HT-29 (cell line): ENCODE measurements at regions not wholly inside any gene's neighbourhood (a gene's known extent, or its start where the extent isn't known, plus 50 kb on each side); places are given as distances from the start of the nearest gene placed in this dataset.
"Not testable (repeated sequence)": the region's sequence is repeated elsewhere in the genome, so short reads cannot be mapped to it uniquely, and the experiment has no call there.

Experiments
- DNase-seq: peaks from one replicate; pipeline ENCODE4 v3.0.0-alpha.2; 2015; ENCODE audit warnings: low spot score

DNA sequence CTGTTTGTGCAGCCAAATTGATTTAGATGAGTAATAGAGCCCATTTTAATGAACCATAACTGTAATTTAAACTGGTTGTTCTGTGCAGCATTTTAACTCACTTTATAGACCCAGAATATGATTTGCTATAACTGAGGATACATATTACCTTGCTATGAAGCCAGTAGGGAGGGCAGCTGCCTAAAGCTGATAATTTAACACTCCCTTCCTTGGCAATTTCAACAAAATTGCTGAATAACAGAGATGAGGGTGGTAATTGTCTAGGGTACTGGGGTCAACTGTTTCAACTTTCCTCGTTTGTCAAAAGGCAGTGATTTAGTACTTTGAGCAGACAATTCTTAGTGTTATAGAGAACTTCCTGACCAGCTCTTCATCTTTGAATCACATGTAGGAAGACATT is 304.9 kb upstream of the POU1F1 start:
- no peak for DNase-seq

DNA sequence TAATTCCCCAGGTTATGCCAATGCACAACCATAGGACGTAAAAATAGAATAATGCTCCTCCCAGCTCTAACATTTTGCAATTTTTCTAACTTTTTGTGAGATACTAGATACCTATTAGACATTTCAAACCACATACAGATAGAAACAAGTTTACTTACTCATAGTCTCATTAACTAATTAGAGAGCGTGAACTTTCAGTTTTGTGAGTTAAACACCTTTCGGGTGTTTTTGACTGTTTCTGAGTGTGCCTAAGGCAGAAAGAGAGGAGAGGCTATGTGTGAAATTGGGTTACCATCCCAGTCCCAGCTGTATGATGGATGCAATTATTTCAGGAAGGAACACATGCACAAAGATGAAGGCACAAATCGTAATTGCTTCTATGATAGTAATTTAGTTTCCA is 300.4 kb upstream of the POU1F1 start:
- no peak for DNase-seq

DNA sequence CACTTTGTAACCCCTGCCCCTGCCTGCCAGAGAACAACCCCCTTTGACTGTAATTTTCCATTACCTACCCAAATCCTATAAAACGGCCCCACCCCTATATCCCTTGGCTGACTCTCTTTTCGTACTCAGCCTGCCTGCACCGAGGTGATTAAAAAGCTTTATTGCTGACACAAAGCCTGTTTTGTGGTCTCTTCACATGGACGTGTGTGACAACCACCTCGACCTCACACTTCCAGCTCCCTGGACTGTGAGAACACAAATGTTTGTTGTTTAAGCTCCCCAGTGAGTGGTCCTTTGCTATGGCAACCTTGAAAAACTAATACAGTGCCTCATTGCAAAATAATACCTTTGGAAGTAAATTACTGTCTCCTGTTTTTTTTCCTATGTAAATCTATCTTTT is 299.2 kb upstream of the POU1F1 start:
- no peak for DNase-seq

DNA sequence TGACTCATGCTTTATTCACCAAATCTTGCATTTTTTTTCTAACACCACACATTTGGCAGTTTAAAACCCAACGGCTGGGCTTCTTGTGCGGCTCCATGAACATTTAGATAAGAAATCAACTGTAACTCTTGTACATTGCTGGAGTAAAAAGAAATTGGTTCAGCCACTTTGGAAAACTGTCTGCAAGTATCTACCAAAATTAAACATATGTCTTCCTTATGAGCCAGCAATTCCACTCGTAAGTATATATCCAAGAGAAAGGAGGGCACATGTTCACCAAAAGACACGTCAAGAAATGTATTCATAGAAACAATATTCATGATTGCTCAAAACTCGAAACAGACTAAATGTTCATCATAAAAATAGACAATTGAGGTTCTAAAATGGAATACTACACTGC is 291.9 kb upstream of the POU1F1 start:
- no peak for DNase-seq

DNA sequence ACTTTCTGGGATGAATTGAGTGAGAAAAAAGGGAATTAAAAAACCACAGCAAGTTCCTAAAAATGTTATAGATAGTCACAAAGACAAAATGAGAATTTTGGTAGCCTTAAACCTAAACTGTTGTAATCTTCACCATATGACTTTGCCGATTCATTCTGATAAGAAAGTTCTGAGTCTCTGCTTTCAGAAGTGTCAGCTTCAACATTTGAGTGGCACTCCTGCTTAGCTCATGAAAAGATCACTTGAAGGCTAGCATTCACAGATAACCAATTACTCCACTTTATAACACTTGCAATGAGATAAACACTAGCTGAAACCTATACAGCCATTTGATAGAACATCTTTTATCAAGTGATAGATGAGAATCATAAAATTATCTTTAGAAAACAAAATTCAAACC is 288.1 kb upstream of the POU1F1 start:
- no peak for DNase-seq

DNA sequence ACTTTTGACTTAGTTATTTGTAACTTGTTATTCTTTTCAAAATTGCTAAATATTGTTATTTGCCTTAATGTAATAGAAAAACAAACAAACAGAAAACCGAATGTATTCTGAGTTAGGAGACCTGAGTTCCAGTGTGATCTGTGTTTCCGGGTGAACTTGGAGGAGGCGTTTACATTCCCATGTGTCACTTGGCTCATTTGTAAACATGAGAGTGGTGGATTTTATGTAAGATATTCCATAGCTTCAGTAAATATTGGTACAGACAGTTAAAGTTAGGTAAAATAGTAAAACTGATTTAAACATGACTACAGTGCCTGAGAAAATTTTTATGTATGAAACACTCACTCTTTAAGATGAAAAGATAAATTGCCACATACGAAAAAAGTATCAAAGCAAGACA is 287.3 kb upstream of the POU1F1 start:
- no peak for DNase-seq

DNA sequence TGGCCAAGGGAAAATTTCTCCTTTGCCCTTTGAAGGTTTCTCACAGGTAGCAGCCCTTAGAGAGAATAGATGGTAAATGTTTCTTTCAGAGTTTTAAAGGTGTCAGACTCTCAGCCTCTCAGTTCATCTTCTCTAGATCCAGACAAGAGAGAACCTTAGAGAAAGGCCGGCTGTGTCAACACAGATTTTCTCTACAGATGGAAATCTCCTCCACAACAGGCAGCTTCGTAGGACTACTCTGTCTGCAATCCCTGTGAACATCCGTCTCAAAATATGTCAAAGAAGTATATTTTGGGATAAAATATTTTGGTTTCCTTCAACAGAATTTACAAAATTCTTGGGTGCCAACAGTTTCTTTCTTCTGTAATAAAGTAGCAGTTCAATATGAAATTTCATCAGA is 282.1 kb upstream of the POU1F1 start:
- DNase-seq = no peak

DNA sequence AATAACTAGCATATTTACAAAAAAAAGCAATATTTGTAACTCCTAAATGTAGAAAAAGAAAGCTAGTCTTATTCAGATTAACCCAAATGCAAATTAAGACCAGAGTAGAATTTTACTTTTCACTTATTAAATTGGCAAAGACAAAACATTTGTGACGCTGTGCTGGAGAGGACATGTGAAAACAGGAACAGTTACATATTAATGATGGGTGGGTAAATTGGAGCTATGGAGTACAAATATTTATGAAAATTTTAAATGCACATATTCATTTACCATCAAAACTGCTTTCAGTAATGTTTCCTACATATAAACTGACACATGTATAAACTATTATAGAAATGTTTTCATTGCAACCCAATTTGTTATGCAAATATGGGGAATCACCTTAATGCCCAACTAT is 278.9 kb upstream of the POU1F1 start:
- DNase-seq = no peak

DNA sequence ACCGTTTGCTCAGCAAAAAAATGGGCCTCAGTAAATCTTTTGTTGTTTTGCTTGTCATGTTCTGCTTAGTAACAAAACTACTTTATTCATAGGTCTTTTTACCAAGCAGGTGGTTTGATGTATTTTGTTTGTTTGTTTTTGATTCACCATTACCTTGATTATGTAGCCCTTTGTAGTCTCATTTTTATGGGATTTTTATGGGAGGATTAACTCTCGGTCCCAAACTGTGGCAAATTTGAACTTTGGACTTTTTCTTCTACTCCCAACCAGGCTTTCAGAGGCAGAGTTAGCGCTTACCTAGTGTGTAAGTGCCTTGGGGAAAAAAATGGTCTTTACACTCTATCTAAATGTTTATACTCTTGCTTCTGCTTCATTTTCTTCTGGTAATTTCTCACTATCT is 276.7 kb upstream of the POU1F1 start:
- DNase-seq = peak; percentile 50

DNA sequence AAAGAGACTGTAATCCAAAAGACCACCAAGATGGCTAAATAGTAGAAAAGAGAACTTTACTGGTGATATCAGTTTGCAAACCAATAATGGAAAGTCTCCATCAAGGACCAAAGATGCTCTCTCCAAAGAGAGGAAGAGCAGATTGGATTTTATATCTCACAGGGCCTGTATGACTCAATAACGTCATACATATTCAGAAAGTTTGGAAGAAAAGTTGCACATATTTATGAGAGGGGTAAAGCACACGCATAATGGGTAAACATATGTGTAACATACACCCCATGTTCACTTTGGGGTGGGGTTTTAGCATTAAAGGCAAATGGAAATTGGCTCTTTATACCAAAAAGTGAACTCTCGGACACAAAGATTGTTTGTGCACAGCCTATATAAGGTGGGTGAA is 274.5 kb upstream of the POU1F1 start:
- no peak for DNase-seq

DNA sequence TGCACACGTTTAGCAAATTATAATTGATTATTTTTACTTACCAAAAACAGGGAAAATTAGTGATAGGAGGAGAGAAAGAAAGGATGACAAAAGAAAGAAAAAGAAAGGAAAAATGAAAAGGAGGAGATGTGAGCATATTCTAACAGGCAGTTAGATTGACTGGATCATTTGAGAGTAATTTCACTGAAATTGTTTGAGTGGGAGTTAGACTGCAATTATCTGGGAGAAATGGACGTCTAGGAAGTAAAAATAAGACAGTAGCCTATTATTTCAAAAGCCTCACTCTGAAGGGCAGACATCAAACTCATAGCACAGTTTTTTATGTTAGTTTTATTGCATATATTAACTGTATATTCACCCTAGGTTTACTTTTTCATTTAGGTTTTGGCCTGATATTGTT is 272.8 kb upstream of the POU1F1 start:
- no peak for DNase-seq

DNA sequence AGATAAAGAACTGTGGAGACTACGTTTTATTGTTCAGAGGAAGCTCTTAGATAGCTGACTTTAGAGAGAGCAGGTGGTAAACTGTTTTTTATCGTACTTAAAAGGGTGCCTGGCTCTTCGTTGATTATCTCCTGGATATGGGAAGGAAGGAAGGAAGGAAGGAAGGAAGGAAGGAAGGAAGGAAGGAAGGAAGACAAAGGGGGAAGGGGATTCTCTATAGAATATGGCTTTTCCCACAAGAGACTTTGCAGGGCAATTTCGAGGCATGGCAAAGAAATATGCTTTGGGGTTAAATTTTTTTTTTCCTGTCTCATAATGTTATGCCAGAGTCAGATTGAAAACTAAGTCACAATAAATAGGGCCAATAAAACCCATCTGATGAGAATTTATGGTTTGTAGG is 271.9 kb upstream of the POU1F1 start:
- DNase-seq = no peak

DNA sequence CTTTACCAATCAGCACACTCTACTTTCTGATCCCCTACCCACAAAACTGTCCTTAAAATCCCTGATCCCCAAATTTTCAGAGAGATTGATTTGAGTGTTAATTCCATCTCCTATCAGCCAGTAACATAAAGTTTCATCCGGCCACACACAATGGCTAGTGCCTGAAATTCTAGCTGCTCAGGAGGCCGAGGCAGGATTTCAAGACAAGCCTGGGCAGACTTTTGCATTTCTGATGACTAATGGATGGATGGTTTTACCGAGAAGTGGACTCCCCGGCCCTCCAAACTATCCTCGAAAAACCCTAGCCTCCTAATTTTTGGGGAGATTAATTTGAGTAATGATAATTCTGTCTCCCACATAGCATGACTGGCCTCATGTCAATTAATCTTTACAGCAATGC is 269.8 kb upstream of the POU1F1 start:
- DNase-seq = no peak

DNA sequence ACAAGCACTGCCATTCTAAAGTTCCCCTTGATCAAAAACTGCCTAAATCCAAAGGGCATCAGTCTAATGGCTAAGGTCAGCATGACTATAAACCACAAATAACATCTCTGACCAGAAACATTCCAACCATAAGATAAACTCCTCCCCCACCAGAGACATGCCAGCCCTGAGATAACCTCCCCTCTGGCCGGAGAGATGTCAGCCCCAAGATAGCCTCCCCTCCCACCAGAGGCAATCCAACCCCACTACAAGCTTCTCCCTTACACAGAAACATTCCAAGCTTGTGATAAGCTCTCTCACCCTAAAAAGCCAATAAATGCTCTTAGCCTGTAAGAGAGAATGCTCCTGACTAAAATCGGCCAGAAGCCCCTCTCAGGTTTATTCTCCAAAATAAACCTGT is 267.0 kb upstream of the POU1F1 start:
- DNase-seq = not testable (repeated sequence)

DNA sequence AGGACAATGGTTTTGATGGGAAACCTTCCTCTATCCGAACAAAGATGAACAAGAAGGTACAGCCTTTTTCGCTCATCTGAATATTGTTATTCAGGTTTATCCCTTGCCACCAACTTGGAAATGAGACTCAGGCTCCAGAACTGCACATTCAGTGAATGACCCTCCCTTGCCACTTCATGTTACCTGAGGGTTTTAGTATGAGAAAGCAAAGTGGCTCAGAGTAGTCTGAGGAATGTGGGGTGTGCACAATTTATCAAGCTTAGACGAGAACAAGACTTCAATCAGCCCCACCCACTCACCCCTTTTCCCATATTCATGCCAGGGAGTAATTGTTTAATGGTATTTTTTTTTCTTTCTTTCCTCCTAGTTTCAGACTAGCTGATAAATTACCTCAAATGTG is 265.3 kb upstream of the POU1F1 start:
- no peak for DNase-seq

DNA sequence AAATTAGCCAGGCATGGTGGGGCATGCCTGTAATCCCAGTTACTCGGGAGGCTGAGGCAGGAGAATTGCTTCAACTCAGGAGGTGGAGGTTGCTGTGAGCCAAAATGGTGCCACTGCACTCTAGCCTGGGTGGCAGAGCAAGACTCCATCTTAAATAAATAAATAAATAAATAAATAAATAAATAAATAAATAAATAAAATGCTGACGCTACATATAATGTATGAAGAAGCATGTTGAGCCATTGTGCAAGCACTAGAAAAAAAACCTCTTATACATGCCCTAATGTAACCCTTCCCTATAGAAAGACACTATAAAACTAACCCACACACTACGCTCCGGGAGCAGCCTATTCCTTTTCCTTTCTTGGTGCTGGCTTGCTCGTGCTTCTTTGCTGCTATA is 262.3 kb upstream of the POU1F1 start:
- not testable (repeated sequence) for DNase-seq

DNA sequence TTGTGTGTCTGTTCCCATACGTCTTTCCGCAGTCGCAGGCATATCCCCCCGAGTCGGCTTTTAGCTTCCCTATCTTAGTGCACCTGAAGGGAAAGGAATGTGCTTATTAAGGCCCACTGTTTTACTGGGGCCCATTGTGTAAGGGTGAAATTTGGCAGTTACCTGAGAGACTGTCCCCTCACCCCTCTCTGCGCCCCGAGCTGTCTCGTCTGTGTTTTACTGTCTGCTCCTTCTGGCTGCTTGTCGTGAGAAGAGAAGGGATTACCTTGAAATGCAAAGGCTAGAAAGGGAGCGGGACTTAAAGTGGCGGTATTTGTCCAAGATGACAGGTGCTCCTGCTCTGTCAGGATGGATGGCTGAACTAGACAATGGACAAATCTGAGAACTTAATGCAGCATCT is 233.0 kb upstream of the POU1F1 start:
- no peak for DNase-seq

DNA sequence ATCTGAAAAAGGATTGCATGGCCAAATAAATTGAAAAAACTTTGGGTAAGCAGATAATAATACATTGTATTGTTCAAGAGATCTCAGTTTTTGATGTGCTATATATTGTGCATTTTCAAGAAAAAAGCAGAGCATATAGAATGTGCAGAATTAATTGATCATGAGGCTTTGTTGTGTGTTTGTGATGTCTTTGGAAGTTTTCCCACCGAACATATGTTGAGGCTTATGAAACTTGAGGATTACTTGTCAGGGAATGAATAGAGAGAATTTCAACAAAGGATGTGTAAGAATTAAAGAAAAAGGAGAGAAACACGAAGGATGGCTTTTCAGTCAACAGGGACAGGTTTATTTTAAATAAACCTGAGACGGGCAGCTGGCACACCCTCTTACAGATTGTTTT is 232.5 kb upstream of the POU1F1 start:
- DNase-seq = no peak

DNA sequence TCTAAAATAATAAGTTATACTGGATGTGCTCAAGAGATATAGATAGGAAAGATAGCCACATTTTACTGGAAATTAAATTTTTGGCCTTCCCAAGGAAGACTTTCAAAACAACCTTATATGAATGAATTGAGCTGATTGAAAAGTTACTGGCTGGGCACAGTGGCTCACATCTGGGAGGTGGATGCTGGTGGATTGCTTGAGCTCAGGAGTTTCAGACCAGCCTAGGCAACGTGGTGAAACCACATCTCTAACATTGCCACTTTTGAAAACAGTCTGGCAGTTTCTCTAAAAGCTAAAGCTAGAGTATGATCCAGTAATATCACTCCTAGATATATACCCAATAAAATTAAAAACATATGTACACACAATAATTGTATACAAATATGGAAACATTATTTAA is 231.4 kb upstream of the POU1F1 start:
- no peak for DNase-seq

DNA sequence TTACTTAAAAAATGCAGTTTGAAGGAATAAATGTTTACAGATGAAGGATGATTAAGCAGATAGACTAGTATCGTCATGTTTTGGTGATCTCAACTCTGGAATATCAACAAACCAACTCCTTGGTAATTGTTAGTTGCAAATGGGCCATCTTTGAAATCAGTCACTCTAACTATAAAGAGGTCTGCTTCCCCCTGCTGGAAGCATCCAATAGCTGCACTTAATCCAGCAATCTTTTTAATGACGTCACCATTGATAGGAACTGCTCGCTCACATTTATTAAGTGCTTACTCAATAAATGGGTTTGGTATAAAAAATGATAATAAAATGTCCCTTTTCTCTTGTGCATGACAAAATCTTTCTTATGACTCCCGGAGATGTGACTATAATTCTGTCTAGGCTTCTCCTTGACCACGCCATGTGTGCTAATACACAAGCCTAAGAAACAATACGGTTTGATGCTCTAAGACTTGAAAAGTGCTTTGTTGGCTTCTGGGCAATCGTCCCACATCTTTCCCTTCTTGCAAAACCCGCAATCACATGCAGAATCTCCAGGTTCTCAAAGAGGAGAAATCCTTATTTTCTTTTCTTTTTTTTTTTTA is 227.6 kb upstream of the POU1F1 start:
- peak; percentile 60 for DNase-seq

DNA sequence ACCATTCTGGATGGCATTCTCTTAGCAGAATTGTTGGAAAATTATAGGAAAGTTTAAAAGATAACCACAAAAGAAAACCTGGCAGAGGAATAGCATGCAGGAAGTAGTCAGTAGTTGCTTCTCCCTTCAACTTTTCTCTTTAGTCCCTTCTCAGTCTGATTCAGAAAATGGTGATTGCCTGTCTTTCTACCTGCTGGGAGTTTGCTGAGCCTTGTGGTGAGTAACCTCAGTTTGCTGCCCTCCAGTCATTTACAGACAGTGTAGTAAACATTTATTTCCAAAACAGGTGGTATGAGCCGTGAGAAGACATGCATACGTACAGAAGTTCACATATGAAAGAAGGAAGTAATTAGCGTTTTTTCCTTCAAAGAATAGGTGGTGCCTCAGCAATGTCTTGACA is 224.7 kb upstream of the POU1F1 start:
- no peak for DNase-seq

DNA sequence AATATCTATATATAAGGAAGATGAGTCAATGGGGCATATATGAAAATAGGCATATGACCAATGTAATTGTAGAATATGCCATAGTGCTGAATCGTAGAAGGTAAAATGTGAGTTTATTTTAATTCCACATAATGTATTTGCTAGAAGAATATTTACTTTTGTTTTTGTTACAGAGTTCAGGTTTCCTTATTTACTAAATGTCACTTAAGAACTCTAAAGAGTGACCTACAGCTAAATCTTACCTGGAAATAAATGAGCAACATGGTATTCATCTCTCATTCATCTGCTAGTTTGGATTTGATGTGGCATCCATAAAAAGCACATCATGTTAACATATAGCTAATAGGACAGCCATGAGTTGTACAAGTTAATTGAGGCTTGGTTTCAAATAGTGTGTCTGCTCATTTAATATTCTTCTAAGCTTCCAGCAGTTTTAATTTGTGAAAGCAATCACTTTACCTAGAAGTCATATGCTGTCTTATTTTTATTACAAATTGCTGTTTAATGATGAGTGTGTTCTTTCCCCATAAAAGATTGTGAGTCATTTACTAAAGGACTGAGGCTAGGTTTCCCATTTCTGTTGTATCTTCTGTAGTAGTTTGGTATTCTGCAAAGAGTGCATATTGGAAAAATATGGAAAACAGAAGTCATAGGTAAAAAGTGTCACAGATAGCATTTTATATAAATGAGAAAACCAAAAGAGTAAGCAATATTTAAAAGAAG is 222.1 kb upstream of the POU1F1 start:
- peak; percentile 0 for DNase-seq

DNA sequence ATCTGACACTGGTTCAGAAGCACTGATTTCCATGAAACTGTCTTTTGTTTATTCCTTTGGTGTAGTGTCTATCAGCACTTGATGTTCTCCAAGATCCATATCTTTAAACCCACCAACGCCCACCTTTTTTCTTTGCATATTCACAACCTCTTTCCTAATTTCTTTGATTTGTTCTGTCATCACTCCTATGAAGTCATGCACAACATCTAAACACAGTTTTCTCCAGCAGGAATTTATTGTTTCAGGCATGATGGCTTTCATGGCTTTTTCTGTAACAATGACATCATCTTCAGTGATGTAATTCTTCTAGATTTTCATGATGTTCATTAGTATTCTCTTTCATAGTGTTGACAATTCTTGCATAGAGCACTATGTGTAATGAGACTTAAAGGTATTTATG is 219.6 kb upstream of the POU1F1 start:
- no peak for DNase-seq

DNA sequence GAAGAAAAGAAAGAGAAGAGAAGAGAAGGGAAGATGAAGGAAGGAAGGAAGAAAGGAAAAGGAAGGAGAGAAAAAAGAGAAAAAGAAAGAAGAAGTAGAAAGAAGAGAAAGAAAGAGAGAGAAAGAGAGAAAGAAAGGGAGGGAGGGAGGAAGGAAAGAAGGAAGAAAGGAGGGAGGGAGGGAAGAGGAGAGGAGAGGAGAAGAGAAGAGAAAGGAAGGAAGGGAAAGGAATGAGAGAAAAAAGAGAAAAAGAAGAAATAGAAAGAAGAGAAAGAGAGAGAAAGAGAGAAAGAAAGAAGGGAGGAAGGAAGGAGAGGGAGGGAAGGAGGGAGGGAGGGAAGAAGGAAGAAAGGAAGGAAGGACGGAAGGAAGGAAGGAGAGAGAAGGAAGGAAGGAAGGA is 217.9 kb upstream of the POU1F1 start:
- no peak for DNase-seq
